K562 (cell line): ENCODE measurements at regions not wholly inside any gene's neighbourhood (a gene's known extent, or its start where the extent isn't known, plus 50 kb on each side); places are given as distances from the start of the nearest gene placed in this dataset.

Experiments used
- ATAC-seq: fragments of 200-7000 bp; cut with Tn5 transposase; 3 replicates; pipeline ENCODE4 v1.9.1; 2020; ENCODE audit warnings: moderate library complexity
- BruUV-seq: library from RNA; stranded (reverse); fragments of 400-500 nt; replicated peaks from 2 replicates; lab custom pipeline; 2021; lab: Mats Ljungman, UMichigan
- CTCF ChIA-PET: fragments of 300-600 bp; formaldehyde crosslinking; extraction: SDS; loops from one replicate; lab custom pipeline; 2021; ENCODE audit warnings: low intra/inter-chr PET ratio; lab: Yijun Ruan, JAX
- POLR2A ChIA-PET: fragments of 300-600, 350-650 bp; sonication (Branson Sonifier 250); formaldehyde crosslinking; extraction: SDS; loops from one replicate; lab custom pipeline; 2021; ENCODE audit warnings: antibody characterized with exemption, inconsistent platforms; lab: Yijun Ruan, JAX
- DNase-seq, 4 experiments: peaks; one replicate each; pipeline versions ENCODE4 v3.0.0 to v3.0.0-alpha.2; 2011 to 2018; ENCODE audit warnings: low spot score in 3 of 4, mixed read lengths in 3 of 4; ENCODE audit errors: extremely low read depth in 1 of 4
- FAIRE-seq: peaks from 2 replicates; lab custom pipeline; 2011; peaks lifted over from hg19 to GRCh38; lab: Jason Lieb, UNC
- H2AFZ ChIP-seq: 2 replicates; pipeline ENCODE4 v1.6.0; 2011; ENCODE audit warnings: low read depth, low read length, control low read depth, inconsistent platforms
- H3K27ac ChIP-seq: fragments of 200-600 bp; 3 replicates; pipeline ENCODE4 v1.8.0; 2011; ENCODE audit warnings: low read depth, mild to moderate bottlenecking, control low read depth, inconsistent platforms, low read length, moderate library complexity, mixed read lengths; ENCODE audit errors: extremely low read depth
- H3K27me3 ChIP-seq, 2 experiments: fragments of 300-600 bp in 1 of 2; 2 replicates in 1 of 2; 3 replicates in 1 of 2; pipeline versions ENCODE4 v1.6.0 to v1.8.0; 2011; ENCODE audit warnings: inconsistent platforms in 2 of 2, low read length in 2 of 2, mild to moderate bottlenecking in 1 of 2, mixed read lengths in 1 of 2, moderate library complexity in 1 of 2; ENCODE audit not compliant: control insufficient read depth in 2 of 2, insufficient read depth in 2 of 2
- H3K36me3 ChIP-seq: fragments of 300-600 bp; 3 replicates; pipeline ENCODE4 v1.8.0; 2011; ENCODE audit warnings: mild to moderate bottlenecking, low read length, inconsistent platforms; ENCODE audit not compliant: control insufficient read depth, insufficient read depth
- H3K4me1 ChIP-seq, 2 experiments: fragments of 200-600 bp in 1 of 2; replicated peaks in 1 of 2; 2 replicates in 1 of 2; 3 replicates in 1 of 2; pipeline versions ENCODE4 v1.5.1 to v1.8.0; 2011; ENCODE audit warnings: inconsistent platforms in 2 of 2, low read length in 2 of 2, mild to moderate bottlenecking in 1 of 2, mixed read lengths in 1 of 2, moderate library complexity in 1 of 2; ENCODE audit not compliant: control insufficient read depth in 2 of 2, insufficient read depth in 2 of 2
- H3K4me2 ChIP-seq: 2 replicates; pipeline ENCODE4 v1.6.1; 2011; ENCODE audit warnings: low read length, control low read depth, inconsistent platforms, mixed read lengths; ENCODE audit not compliant: insufficient read depth
- H3K4me3 ChIP-seq: fragments of 200-600 bp; sonication (generic), shearing (Covaris generic); 2 replicates; pipeline ENCODE4 v1.5.1; 2016; ENCODE audit warnings: control low read depth, inconsistent platforms
- H3K79me2 ChIP-seq: fragments of 200-600 bp; 3 replicates; pipeline ENCODE4 v1.8.0; 2011; ENCODE audit warnings: low read length, inconsistent platforms; ENCODE audit not compliant: control insufficient read depth, insufficient read depth
- H3K9ac ChIP-seq, 2 experiments: 2 replicates each; pipeline versions ENCODE4 v1.6.0 to v1.6.1; 2011; ENCODE audit warnings: low read depth in 2 of 2, low read length in 2 of 2, control low read depth in 1 of 2, inconsistent platforms in 1 of 2, mild to moderate bottlenecking in 1 of 2, mixed read lengths in 1 of 2; ENCODE audit not compliant: insufficient read depth in 1 of 2
- H3K9me1 ChIP-seq: one replicate; pipeline ENCODE4 v1.6.0; 2011; ENCODE audit warnings: inconsistent platforms, mild to moderate bottlenecking, low read length, moderate library complexity; ENCODE audit not compliant: control insufficient read depth, insufficient read depth
- H3K9me3 ChIP-seq: replicated peaks from 2 replicates; pipeline ENCODE4 v1.5.1; 2011; ENCODE audit warnings: low read depth, low read length, inconsistent platforms; ENCODE audit not compliant: control insufficient read depth, insufficient read depth
- H4K20me1 ChIP-seq: replicated peaks from 2 replicates; pipeline ENCODE4 v1.6.1; 2011; ENCODE audit warnings: low read length, inconsistent platforms, mixed read lengths; ENCODE audit not compliant: control insufficient read depth, insufficient read depth
- HDGF ChIP-seq: fragments of 450-650 bp; IDR thresholded peaks from 2 replicates; pipeline ENCODE4 v1.6.1; 2016
- HLTF ChIP-seq: fragments of 450-650 bp; IDR thresholded peaks from 2 replicates; pipeline ENCODE4 v1.6.1; 2016
- MTA1 ChIP-seq: fragments of 450-650 bp; IDR thresholded peaks from 2 replicates; pipeline ENCODE4 v1.6.1; 2017; ENCODE audit warnings: borderline replicate concordance
- NR0B1 ChIP-seq: fragments of 450-650 bp; IDR thresholded peaks from one replicate; pipeline ENCODE4 v1.6.1; 2018; ENCODE audit warnings: mild to moderate bottlenecking, moderate library complexity; ENCODE audit not compliant: partially characterized antibody
- TCF15 ChIP-seq: fragments of 250-450 bp; sonication (Bioruptor Pico); IDR thresholded peaks from 2 replicates; pipeline ENCODE4 v1.8.0; 2022; ENCODE audit warnings: moderate library complexity, mild to moderate bottlenecking, inconsistent platforms
- ZBTB12 ChIP-seq: fragments of 250-450 bp; sonication (Bioruptor Pico); IDR thresholded peaks from 2 replicates; pipeline ENCODE4 v1.4.0; 2020
- ZBTB2 ChIP-seq: fragments of 450-650 bp; IDR thresholded peaks from 2 replicates; pipeline ENCODE4 v1.6.1; 2016; ENCODE audit warnings: antibody characterized with exemption
- ZNF398 ChIP-seq: fragments of 250-450 bp; sonication (Bioruptor Pico); IDR thresholded peaks from 2 replicates; pipeline ENCODE4 v1.8.0; 2021; ENCODE audit warnings: moderate library complexity, mild to moderate bottlenecking, inconsistent platforms
- WGBS: fragments of 100-300 bp; shearing (Covaris generic); methylation state at CpG from one replicate; pipeline ENCODE4 v1.1.6; 2016; ENCODE audit warnings: low coverage, mixed read lengths; ENCODE audit not compliant: insufficient coverage; ENCODE audit errors: missing lambda C conversion rate; 5-methylcytosine and 5-hydroxymethylcytosine counted together
- in situ Hi-C: fragments of 300-500 bp; cut with MboI; formaldehyde crosslinking; loops from 4 replicates; pipeline ENCODE4 v1.15.0; 2018; ENCODE audit warnings: inconsistent platforms, mixed read lengths
- intact Hi-C: fragments of 100-400 bp; cut with micrococcal nuclease; formaldehyde crosslinking; loops from 2 replicates; pipeline ENCODE4 v1.14.2; 2022

GRCh38 chr12:73585136-73585535 is 952.5 kb upstream of the ATXN7L3B start (continued):
- TF ChIP-seq ZBTB2 = no peak

GRCh38 chr12:73589220-73589619 is 948.4 kb upstream of the ATXN7L3B start:
- ATAC-seq (no peak), DNase-seq (no peak)
- Histone ChIP-seq H3K4me3 (no peak overlapping the region), H2AFZ (no peak overlapping the region), H4K20me1 (no peaks in the 10 kb centered on the region)
- in situ Hi-C loops = no loop called here
- CTCF ChIA-PET = no interaction called here
- TF ChIP-seq TCF15 (CRISPR knock-in tag) = no peak
- TF ChIP-seq HDGF = no peak
- TF ChIP-seq ZBTB12 = no peak
- TF ChIP-seq MTA1 = no peak
- no peak for TF ChIP-seq HLTF
- TF ChIP-seq ZNF398 (CRISPR knock-in tag) = no peak
- TF ChIP-seq NR0B1 = no peak
- TF ChIP-seq, all 486 proteins: peak for 0
- no TSS peak for BruUV-seq
- intact Hi-C loops = no loop called here
- H3K9me1 ChIP-seq = no peaks in the 10 kb centered on the region
- no peaks in the 10 kb centered on the region for H3K79me2 ChIP-seq
- H3K27me3 ChIP-seq = no peaks in the 10 kb centered on the region
- POLR2A ChIA-PET = no interaction called here
- FAIRE-seq = no peak
- H3K4me1 ChIP-seq = no peaks in the 10 kb centered on the region
- no peaks in the 10 kb centered on the region for H3K9me3 ChIP-seq
- no peak overlapping the region for H3K9ac ChIP-seq
- H3K27ac ChIP-seq = no peak overlapping the region
- WGBS = 0% methylated on average over 1 of the region's 1 CpG
- H3K36me3 ChIP-seq = no peaks in the 10 kb centered on the region
- no peak overlapping the region for H3K4me2 ChIP-seq
